ENCODE measurements at regions not wholly inside any gene's neighbourhood (a gene's known extent, or its start where the extent isn't known, plus 50 kb on each side); places are given as distances from the start of the nearest gene placed in this dataset.
A peak's percentile ranks its signal among the peaks of the same experiment; 100 is the strongest.

DNA sequence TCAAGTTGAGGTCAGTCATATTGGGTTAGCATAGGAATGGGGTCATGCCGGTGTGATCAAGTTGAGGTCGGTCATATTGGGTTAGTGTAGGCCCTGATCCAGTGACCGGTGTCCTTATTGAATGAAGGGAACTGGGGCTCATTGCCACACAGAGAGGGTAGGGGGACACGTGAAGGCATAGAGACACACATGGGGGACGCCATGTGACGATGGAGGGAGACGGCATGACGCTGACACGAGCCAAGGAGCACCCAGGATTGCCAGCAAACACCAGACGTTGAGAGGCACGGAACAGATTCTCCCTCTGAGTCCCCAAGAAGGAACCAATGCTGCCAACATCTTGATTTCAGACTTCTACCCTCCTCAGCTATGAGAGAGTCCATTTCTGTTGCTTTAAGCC, 136.9 kb upstream of the ZBTB40 start:
- no peaks in the 10 kb centered on the region for H3K36me3 Mint-ChIP-seq (ENCODE audit: low read depth)
- peaks cover 4% of the 10 kb centered on the region for H3K9me3 Mint-ChIP-seq
- H3K27ac Mint-ChIP-seq = no peak overlapping the region
- no peak for DNase-seq
- no peak overlapping the region for H3K4me3 Mint-ChIP-seq
- no peak for TF ChIP-seq CTCF (IDR thresholded peaks at IDR 0.05)
- H3K27me3 Mint-ChIP-seq (ENCODE audit: low read depth, poor library complexity) = peaks cover 60% of the 10 kb centered on the region
- peaks cover 36% of the 10 kb centered on the region for H3K4me1 Mint-ChIP-seq

DNA sequence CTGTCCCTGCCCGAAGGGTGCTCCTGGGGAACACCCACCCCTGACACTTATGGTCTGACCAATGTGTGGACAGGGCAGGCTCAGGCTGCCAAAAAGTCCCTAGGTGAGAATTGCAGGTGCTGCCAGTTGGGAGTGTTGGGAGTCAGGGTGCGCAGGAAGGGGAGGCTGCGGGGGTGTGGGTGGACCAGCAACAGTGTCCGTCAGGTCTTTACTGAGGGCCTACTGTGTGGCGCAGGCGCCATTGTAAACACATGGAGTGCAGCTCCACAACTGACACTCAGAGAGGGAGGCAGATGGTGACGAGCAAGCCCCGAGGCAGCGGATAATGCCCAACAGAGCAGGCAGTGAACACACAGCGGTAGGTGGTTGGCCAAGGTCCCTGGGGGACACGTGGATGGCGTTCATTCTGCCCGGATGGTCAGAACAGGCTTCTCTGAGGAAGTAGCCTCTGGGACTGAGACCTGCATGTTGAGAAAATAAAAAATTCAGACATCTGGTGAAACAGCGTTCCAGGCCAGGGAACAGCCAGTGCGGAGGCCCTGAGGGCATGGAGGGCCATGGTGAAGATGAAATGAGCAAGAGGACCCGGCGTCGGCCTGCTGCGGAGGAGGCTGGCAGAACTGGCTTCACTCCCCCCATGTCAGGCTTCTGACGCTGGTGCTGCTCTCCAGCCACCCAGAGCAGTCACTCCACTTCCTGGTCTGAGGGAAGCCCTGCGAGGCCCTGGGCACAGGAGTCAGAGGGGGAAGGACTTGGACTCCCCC, 136.2 kb upstream of the ZBTB40 start:
- peaks cover 64% of the 10 kb centered on the region for H3K27me3 Mint-ChIP-seq (ENCODE audit: low read depth, poor library complexity)
- H3K4me3 Mint-ChIP-seq = no peak overlapping the region
- no peak overlapping the region for H3K27ac Mint-ChIP-seq
- H3K36me3 Mint-ChIP-seq (ENCODE audit: low read depth) = no peaks in the 10 kb centered on the region
- no peaks in the 10 kb centered on the region for H3K9me3 Mint-ChIP-seq
- DNase-seq = no peak
- TF ChIP-seq CTCF (IDR thresholded peaks at IDR 0.05) = no peak
- peaks cover 44% of the 10 kb centered on the region for H3K4me1 Mint-ChIP-seq

DNA sequence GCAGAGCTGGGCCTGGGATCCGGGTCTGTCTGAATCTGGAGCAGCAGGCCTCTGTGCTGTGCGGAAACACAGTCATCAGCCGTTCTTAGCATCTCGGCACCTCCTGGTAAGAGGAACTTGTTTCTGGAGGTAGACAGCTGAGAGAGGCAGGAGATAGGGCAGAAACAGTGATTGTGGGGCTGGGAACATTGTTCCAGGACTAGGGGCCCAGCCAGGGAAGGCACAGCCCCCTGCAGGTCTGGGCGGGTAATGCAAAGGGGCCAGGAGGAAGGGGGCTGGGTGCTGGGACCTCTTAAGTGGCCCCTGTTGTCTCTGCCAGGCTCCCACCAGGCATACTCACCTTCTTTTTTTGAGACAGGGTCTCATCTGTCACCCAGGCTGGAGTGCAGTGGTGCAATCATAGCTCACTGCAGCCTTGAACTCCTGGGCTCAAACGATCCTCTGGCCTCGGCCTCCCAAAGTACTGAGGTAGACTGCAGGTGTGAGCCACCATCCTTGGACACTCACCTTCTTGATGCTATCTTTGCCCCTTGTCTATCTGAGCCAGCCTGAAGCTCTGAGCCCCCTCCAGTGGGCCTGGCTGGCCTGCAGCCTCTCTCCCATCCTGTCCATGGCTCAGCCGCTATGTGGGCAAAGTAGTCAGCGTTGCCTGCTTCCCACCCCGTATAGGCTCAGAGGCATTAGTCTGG, 134.3 kb upstream of the ZBTB40 start:
- Mint-ChIP-seq H3K27ac (no peak overlapping the region), H3K4me1 (peaks cover 55% of the 10 kb centered on the region)

DNA sequence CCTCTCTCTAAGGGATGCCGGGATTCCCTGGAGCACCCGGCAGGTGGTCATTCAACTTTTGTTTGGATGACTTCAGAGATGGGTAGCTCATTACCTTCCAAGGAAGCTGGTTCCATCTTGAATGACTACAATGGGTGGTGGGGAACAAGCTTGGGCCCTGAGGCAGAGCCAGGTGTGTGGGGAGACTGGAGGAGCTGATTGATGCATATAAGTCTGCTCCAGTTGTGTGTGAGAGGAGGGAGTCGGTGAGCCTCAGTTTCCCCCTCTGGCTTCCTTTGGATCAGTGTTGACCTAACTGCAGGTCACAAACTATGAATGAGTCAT, 133.8 kb upstream of the ZBTB40 start:
- H3K27me3 Mint-ChIP-seq (ENCODE audit: low read depth, poor library complexity) = peaks cover 65% of the 10 kb centered on the region
- H3K9me3 Mint-ChIP-seq = no peaks in the 10 kb centered on the region
- no peak overlapping the region for H3K27ac Mint-ChIP-seq
- DNase-seq = no peak
- H3K4me1 Mint-ChIP-seq = peaks cover 55% of the 10 kb centered on the region
- H3K4me3 Mint-ChIP-seq = peak overlapping the region; percentile 3
- H3K36me3 Mint-ChIP-seq (ENCODE audit: low read depth) = no peaks in the 10 kb centered on the region
- no peak for TF ChIP-seq CTCF (IDR thresholded peaks at IDR 0.05)

More for the DNA sequence above, 134.3 kb upstream of the ZBTB40 start:
- Mint-ChIP-seq H3K9me3 (no peaks in the 10 kb centered on the region), H3K4me3 (no peak overlapping the region), H3K36me3 (ENCODE audit: low read depth) (no peaks in the 10 kb centered on the region), H3K27me3 (ENCODE audit: low read depth, poor library complexity) (peaks cover 65% of the 10 kb centered on the region)
- TF ChIP-seq CTCF (IDR thresholded peaks at IDR 0.05) = peak; percentile 76
- DNase-seq = peak; percentile 69

- H3K27me3 Mint-ChIP-seq (ENCODE audit: low read depth, poor library complexity) = peaks cover 65% of the 10 kb centered on the region
- TF ChIP-seq CTCF (IDR thresholded peaks at IDR 0.05) = no peak
- no peak overlapping the region for H3K27ac Mint-ChIP-seq
- H3K4me3 Mint-ChIP-seq = no peak overlapping the region
- H3K4me1 Mint-ChIP-seq = peaks cover 55% of the 10 kb centered on the region
- no peaks in the 10 kb centered on the region for H3K9me3 Mint-ChIP-seq
- no peaks in the 10 kb centered on the region for H3K36me3 Mint-ChIP-seq (ENCODE audit: low read depth)
- peak; percentile 89 for DNase-seq
These were observed 133.2 kb upstream of the ZBTB40 start for GRCh38 chr1:22318279-22318981.

All from nephron progenitor cell (in vitro differentiated cells).